ENCODE measurements at regions not wholly inside any gene's neighbourhood (a gene's known extent, or its start where the extent isn't known, plus 50 kb on each side); places are given as distances from the start of the nearest gene placed in this dataset.

DNA sequence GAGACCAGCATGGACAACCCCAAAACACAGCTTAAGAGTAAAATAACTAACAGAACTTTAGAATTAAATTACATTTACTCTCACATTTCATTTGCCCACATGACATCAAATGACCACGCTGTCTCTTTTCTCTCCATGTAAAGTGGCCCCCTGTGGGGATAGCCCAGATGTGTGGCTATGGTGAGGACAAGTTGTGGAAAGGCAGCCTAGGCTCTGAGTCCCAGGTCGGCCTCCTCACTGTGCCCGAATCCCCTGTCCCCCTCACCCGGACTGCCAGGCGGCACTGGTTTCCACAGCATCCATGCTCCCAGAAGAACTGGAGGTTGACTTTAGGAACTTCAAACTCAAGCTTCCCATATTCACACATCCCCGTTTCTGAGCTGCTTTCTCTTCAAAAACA is 111.8 kb upstream of the UQCRFS1 start:
- H4K20me1 ChIP-seq (ENCODE audit: insufficient read depth, low read length): no peaks in the 10 kb centered on the region
- ATAC-seq (ENCODE audit: insufficient read depth, low read depth): no peak
- TF ChIP-seq, protein P1, sequence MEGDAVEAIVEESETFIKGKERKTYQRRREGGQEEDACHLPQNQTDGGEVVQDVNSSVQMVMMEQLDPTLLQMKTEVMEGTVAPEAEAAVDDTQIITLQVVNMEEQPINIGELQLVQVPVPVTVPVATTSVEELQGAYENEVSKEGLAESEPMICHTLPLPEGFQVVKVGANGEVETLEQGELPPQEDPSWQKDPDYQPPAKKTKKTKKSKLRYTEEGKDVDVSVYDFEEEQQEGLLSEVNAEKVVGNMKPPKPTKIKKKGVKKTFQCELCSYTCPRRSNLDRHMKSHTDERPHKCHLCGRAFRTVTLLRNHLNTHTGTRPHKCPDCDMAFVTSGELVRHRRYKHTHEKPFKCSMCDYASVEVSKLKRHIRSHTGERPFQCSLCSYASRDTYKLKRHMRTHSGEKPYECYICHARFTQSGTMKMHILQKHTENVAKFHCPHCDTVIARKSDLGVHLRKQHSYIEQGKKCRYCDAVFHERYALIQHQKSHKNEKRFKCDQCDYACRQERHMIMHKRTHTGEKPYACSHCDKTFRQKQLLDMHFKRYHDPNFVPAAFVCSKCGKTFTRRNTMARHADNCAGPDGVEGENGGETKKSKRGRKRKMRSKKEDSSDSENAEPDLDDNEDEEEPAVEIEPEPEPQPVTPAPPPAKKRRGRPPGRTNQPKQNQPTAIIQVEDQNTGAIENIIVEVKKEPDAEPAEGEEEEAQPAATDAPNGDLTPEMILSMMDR (IDR thresholded peaks at IDR 0.05; ENCODE audit: borderline replicate concordance, extremely low read depth, low read length, poor library complexity, severe bottlenecking): no peak
- TF ChIP-seq EZH2 (IDR thresholded peaks at IDR 0.05; ENCODE audit: borderline replicate concordance, low read depth, low read length, severe bottlenecking): no peak

DNA sequence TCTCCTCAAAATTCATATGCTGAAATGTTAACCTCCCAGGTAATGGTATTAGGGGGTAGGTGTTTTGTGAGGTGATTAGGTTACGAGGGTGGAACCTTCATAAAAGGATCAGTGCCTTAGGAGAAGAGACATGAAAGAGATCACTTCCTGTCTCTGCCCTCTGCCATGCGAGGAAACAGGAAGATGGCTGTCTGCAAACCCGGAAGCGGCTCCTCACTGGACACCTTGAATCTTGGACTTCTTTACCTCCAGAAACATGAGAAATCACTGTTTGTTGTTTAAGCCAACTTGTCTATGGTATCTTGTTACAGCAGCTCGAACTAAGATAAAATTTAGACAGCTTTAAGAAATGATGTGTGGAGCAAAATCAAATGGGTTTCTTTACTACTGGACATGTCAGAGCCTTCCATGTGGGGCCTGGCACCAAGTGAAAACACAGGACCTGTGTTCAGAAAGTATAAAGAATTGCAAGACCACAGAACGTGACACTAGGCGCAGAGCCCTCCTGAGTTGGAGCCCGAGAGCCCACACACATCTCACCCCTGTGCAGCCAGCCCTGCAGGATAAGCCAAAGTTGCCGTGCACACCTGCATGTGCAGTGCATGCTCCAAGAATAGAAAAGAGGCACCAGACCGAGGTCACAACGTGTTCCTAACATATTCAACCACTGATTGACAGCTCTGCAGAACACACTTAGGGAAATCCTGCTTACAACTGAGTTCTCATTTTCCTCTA is 112.5 kb upstream of the UQCRFS1 start:
- Histone ChIP-seq H3K4me1 (ENCODE audit: insufficient read depth, low read length) (no peaks in the 10 kb centered on the region), H3K36me3 (ENCODE audit: insufficient read depth, low read length) (no peaks in the 10 kb centered on the region), H3K9ac (ENCODE audit: low read depth, low read length) (no peak overlapping the region), H4K20me1 (ENCODE audit: insufficient read depth, low read length) (no peaks in the 10 kb centered on the region), H3K27me3 (ENCODE audit: insufficient read depth, low read length, poor library complexity) (peaks cover 5% of the 10 kb centered on the region), H3K4me2 (ENCODE audit: insufficient read depth, low read length) (no peak overlapping the region), H3K79me2 (ENCODE audit: insufficient read depth, low read length) (no peaks in the 10 kb centered on the region), H2AFZ (ENCODE audit: low read depth, low read length) (no peak overlapping the region), H3K4me3 (ENCODE audit: low read depth in 1 of 2, low read length in 2 of 2) (no peak overlapping the region), H3K27ac (ENCODE audit: low read length) (no peak overlapping the region), H3K9me3 (ENCODE audit: insufficient read depth, low read length, severe bottlenecking) (peaks cover 3% of the 10 kb centered on the region)
- TF ChIP-seq, protein P1 (IDR thresholded peaks at IDR 0.05; ENCODE audit: borderline replicate concordance, extremely low read depth, low read length, poor library complexity, severe bottlenecking): no peak
- no peak for TF ChIP-seq EZH2 (IDR thresholded peaks at IDR 0.05; ENCODE audit: borderline replicate concordance, low read depth, low read length, severe bottlenecking)
- no peak for DNase-seq
- ATAC-seq (ENCODE audit: insufficient read depth, low read depth): no peak

More for the DNA sequence above, 111.8 kb upstream of the UQCRFS1 start:
- Histone ChIP-seq H3K4me3 (ENCODE audit: low read depth in 1 of 2, low read length in 2 of 2) (no peak overlapping the region), H3K36me3 (ENCODE audit: insufficient read depth, low read length) (no peaks in the 10 kb centered on the region), H3K9me3 (ENCODE audit: insufficient read depth, low read length, severe bottlenecking) (peaks cover 3% of the 10 kb centered on the region), H3K4me2 (ENCODE audit: insufficient read depth, low read length) (no peak overlapping the region), H3K79me2 (ENCODE audit: insufficient read depth, low read length) (no peaks in the 10 kb centered on the region), H3K27ac (ENCODE audit: low read length) (no peak overlapping the region), H2AFZ (ENCODE audit: low read depth, low read length) (no peak overlapping the region), H3K9ac (ENCODE audit: low read depth, low read length) (no peak overlapping the region), H3K27me3 (ENCODE audit: insufficient read depth, low read length, poor library complexity) (peaks cover 12% of the 10 kb centered on the region), H3K4me1 (ENCODE audit: insufficient read depth, low read length) (no peaks in the 10 kb centered on the region)
- DNase-seq: no peak

DNA sequence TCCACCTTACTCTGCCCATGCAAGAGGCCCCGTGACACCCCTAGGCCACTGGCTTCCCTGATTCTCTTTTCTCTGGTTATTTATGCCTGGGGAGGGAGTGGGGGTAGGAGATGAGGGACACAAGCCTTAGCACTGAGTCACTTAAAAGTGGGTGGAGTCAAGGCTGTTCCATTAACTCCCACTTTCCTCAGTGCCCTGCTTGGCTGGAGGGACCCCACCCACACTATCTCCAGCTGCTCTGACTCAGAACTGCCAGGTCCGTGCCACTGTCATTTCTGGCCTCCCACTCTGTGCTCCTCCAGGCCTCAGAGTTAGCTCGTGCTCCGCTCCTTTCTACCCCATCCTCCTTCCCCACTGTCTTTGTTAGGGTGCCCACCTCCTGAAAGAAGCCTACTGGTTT is 113.4 kb upstream of the UQCRFS1 start:
- peaks cover 3% of the 10 kb centered on the region for H3K9me3 ChIP-seq (ENCODE audit: insufficient read depth, low read length, severe bottlenecking)
- DNase-seq: no peak
- H3K27ac ChIP-seq (ENCODE audit: low read length): no peak overlapping the region

More for the DNA sequence above, 113.4 kb upstream of the UQCRFS1 start:
- Histone ChIP-seq H3K4me1 (ENCODE audit: insufficient read depth, low read length) (no peaks in the 10 kb centered on the region), H3K27me3 (ENCODE audit: insufficient read depth, low read length, poor library complexity) (peaks cover 5% of the 10 kb centered on the region), H3K4me3 (ENCODE audit: low read depth in 1 of 2, low read length in 2 of 2) (no peak overlapping the region), H3K79me2 (ENCODE audit: insufficient read depth, low read length) (no peaks in the 10 kb centered on the region), H3K9ac (ENCODE audit: low read depth, low read length) (no peak overlapping the region), H3K36me3 (ENCODE audit: insufficient read depth, low read length) (no peaks in the 10 kb centered on the region), H4K20me1 (ENCODE audit: insufficient read depth, low read length) (no peaks in the 10 kb centered on the region), H3K4me2 (ENCODE audit: insufficient read depth, low read length) (no peak overlapping the region), H2AFZ (ENCODE audit: low read depth, low read length) (no peak overlapping the region)
- no peak for ATAC-seq (ENCODE audit: insufficient read depth, low read depth)
- no peak for TF ChIP-seq EZH2 (IDR thresholded peaks at IDR 0.05; ENCODE audit: borderline replicate concordance, low read depth, low read length, severe bottlenecking)
- TF ChIP-seq, protein P1 (IDR thresholded peaks at IDR 0.05; ENCODE audit: borderline replicate concordance, extremely low read depth, low read length, poor library complexity, severe bottlenecking): no peak

All from DND-41 (cell line).